RWPE1 (cell line): ENCODE measurements at regions not wholly inside any gene's neighbourhood (a gene's known extent, or its start where the extent isn't known, plus 50 kb on each side); places are given as distances from the start of the nearest gene placed in this dataset.

Source experiments
- CTCF ChIA-PET: fragments of 350-600 bp; sonication (Branson Sonifier 250); formaldehyde crosslinking; extraction: SDS; loops from one replicate; lab custom pipeline; 2021; lab: Yijun Ruan, JAX
- POLR2A ChIA-PET: fragments of 400-600 bp; formaldehyde crosslinking; extraction: SDS; loops from one replicate; lab custom pipeline; 2020; ENCODE audit warnings: antibody characterized with exemption; ENCODE audit not compliant: low non-redundant PET; lab: Yijun Ruan, JAX
- DNase-seq: peaks from one replicate; pipeline ENCODE4 v3.0.0; 2012; ENCODE audit warnings: low spot score
- H3K27ac ChIP-seq: fragments of 450-650 bp; 2 replicates; pipeline ENCODE4 v1.5.1; 2017
- TF ChIP-seq, protein P1 (sequence below): fragments of 450-650 bp; conservative IDR thresholded peaks from 2 replicates; pipeline ENCODE4 v1.5.1; 2017; ENCODE audit warnings: low read depth, mild to moderate bottlenecking

GRCh38 chr7:91527460-91527859 lies 263.2 kb downstream of the FZD1 start:
- ChIA-PET CTCF (no interaction called here), POLR2A (no interaction called here)
- TF ChIP-seq, protein P1, sequence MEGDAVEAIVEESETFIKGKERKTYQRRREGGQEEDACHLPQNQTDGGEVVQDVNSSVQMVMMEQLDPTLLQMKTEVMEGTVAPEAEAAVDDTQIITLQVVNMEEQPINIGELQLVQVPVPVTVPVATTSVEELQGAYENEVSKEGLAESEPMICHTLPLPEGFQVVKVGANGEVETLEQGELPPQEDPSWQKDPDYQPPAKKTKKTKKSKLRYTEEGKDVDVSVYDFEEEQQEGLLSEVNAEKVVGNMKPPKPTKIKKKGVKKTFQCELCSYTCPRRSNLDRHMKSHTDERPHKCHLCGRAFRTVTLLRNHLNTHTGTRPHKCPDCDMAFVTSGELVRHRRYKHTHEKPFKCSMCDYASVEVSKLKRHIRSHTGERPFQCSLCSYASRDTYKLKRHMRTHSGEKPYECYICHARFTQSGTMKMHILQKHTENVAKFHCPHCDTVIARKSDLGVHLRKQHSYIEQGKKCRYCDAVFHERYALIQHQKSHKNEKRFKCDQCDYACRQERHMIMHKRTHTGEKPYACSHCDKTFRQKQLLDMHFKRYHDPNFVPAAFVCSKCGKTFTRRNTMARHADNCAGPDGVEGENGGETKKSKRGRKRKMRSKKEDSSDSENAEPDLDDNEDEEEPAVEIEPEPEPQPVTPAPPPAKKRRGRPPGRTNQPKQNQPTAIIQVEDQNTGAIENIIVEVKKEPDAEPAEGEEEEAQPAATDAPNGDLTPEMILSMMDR = no peak
- H3K27ac ChIP-seq = peak overlapping the region; percentile 36
- no peak for DNase-seq

DNA sequence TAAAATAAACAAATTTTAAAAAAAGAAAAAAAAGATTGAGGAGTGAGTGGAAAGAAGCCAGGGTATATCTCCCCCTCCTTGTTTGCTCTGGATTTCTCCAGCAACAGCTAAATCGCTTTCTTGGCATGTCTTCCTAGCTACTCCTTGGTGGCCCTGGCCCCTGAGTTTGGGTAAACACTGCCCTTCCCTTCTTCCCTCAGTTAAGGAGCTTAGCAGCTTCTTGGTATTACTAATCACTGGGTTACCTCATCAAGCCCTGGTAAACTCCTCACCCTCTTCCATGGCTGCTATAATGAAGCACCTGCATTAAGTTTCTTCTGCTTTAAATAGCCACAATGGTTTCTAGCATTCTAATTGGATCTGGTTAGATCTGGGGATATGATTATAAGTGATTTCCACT lies 269.8 kb downstream of the FZD1 start:
- no peak for DNase-seq
- no peak overlapping the region for H3K27ac ChIP-seq
- POLR2A ChIA-PET = no interaction called here
- TF ChIP-seq, protein P1 = no peak
- CTCF ChIA-PET = no interaction called here

- ChIA-PET CTCF (no interaction called here), POLR2A (interaction anchor here (0.6 kb wide), 1 partner anchor 11 kb away, joined by 3 read pairs; no protein-coding TSS in a partner anchor)
- TF ChIP-seq, protein P1 = no peak
- no peak overlapping the region for H3K27ac ChIP-seq
- DNase-seq = no peak
These were observed 273.3 kb downstream of the FZD1 start for GRCh38 chr7:91537260-91538152.

DNA sequence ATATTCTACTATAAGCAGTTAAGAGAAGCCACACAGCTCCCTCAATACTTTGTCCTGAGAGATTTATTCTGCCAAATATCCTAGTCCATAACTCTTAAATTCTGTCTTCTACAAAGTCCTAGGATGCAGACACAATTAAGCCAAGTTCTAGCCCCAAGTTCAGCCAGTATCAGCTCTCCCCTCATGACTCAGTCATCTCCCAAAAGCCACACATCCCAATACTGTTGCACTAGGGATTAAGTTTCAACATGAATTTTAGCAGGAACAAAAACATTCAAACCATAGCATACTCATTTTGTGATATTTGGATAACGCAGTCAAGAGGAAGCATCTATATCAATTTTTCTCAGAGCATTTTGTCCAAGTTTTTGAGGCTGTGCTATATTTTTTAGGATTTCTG lies 277.4 kb downstream of the FZD1 start:
- DNase-seq = no peak
- CTCF ChIA-PET = no interaction called here
- TF ChIP-seq, protein P1 = no peak
- POLR2A ChIA-PET = no interaction called here
- no peak overlapping the region for H3K27ac ChIP-seq

- ChIA-PET POLR2A (no interaction called here), CTCF (no interaction called here)
- TF ChIP-seq, protein P1 = no peak
These were observed 279.4 kb downstream of the FZD1 start for GRCh38 chr7:91543646-91544045.

GRCh38 chr7:91549878-91550277 lies 285.6 kb downstream of the FZD1 start:
- ChIA-PET CTCF (no interaction called here), POLR2A (no interaction called here)
- TF ChIP-seq, protein P1 = no peak
- H3K27ac ChIP-seq = no peak overlapping the region
- no peak for DNase-seq

More at GRCh38 chr7:91543646-91544045, 279.4 kb downstream of the FZD1 start:
- no peak overlapping the region for H3K27ac ChIP-seq
- no peak for DNase-seq
